GM23248 (cell line): ENCODE measurements at regions not wholly inside any gene's neighbourhood (a gene's known extent, or its start where the extent isn't known, plus 50 kb on each side); places are given as distances from the start of the nearest gene placed in this dataset.

Experiments
- EZH2 ChIP-seq: fragments of 200-600 bp; sonication (generic); IDR thresholded peaks from 2 replicates; pipeline ENCODE4 v1.6.1; 2018; ENCODE audit warnings: antibody characterized with exemption, mild to moderate bottlenecking; ENCODE audit not compliant: insufficient read depth, poor library complexity, severe bottlenecking
- EZH2phosphoT487 ChIP-seq: fragments of 200-600 bp; sonication (generic); IDR thresholded peaks from 2 replicates; pipeline ENCODE4 v1.6.1; 2018; ENCODE audit warnings: antibody characterized with exemption, moderate library complexity, mild to moderate bottlenecking, low read depth; ENCODE audit not compliant: insufficient read depth

DNA sequence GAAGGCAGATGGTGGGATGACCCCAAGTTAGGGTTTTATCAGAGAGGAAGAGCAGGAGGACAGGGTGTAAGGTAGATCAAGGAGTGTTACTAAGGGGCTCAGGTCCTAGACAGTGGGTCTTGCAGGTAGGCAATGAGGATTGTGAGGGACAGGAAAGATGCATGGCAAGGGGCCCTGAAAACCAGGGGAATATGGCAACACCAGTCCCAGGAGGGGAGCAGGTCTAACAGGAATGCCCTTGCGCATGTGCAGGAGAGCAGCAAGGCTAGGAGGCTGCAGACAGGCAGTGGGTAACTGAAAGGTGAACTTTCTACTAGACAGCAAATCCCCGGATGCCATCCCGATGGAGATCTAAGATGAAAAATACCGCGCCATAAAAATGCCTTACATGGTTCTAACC is 211.3 kb downstream of the ALG10 start:
- TF ChIP-seq EZH2 (no peak), EZH2phosphoT487 (no peak)
